Right lobe of liver (tissue), 4 donors: ENCODE measurements at regions not wholly inside any gene's neighbourhood (a gene's known extent, or its start where the extent isn't known, plus 50 kb on each side); places are given as distances from the start of the nearest gene placed in this dataset.

ENCODE experiments used
- CTCF ChIP-seq, 4 donors: fragments of 200-600 bp in 3 of 4; fragments of 450-650 bp in 1 of 4; IDR thresholded peaks; one replicate each; pipeline versions ENCODE4 v1.5.1 to v1.8.0; 2016 to 2022; ENCODE audit warnings: antibody characterized with exemption in 4 of 4, mild to moderate bottlenecking in 2 of 4
- POLR2A ChIP-seq: fragments of 450-650 bp; IDR thresholded peaks from one replicate; pipeline ENCODE4 v1.6.1; 2017; ENCODE audit warnings: antibody characterized with exemption, mild to moderate bottlenecking
- donor health status: DM: no; HTN: no; CAD: no.
- donor health status: DM: no; HTN: no; CAD: no.
- donor health status: DM: no; HTN: yes; CAD: no.

DNA sequence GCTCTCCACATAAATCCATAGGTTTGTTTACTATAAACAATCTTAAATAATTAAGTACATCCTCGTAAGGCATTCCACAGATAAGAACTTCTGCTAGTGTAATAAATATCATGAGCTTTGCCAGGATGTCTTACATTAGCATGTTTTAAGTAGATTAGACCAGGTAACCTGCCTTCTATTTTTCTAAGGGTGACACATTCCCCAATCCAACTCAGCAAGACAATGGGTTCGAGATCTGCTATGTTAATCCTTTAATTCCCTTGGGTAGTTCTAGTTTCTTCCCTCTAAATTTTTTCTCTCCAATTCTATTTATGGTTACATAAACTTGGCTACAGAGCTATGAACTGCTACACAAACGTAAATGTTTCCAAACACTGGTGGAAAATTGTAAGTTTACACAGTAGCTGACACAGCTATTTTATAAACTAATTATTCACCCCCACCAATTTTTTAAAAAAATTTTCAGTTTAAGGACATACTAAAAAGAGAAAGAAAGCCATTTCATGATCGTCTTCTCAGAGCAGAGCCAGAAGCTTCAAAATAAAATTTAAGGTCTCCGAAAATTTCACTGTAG lies 386.5 kb upstream of the SLC39A10 start:
- TF ChIP-seq CTCF (IDR thresholded peaks at IDR 0.05) (no peak), POLR2A (no peak)
